ENCODE measurements at regions not wholly inside any gene's neighbourhood (a gene's known extent, or its start where the extent isn't known, plus 50 kb on each side); places are given as distances from the start of the nearest gene placed in this dataset.

GRCh38 chr15:67945131-67945530 is 105.3 kb upstream of the RNU6-1 start:
- no peak for TF ChIP-seq POLR2A (IDR thresholded peaks at IDR 0.05; ENCODE audit: borderline replicate concordance, extremely low read depth, insufficient read depth, insufficient read length)
- TF ChIP-seq EZH2 (IDR thresholded peaks at IDR 0.05), result no peak
- TF ChIP-seq, protein P1, sequence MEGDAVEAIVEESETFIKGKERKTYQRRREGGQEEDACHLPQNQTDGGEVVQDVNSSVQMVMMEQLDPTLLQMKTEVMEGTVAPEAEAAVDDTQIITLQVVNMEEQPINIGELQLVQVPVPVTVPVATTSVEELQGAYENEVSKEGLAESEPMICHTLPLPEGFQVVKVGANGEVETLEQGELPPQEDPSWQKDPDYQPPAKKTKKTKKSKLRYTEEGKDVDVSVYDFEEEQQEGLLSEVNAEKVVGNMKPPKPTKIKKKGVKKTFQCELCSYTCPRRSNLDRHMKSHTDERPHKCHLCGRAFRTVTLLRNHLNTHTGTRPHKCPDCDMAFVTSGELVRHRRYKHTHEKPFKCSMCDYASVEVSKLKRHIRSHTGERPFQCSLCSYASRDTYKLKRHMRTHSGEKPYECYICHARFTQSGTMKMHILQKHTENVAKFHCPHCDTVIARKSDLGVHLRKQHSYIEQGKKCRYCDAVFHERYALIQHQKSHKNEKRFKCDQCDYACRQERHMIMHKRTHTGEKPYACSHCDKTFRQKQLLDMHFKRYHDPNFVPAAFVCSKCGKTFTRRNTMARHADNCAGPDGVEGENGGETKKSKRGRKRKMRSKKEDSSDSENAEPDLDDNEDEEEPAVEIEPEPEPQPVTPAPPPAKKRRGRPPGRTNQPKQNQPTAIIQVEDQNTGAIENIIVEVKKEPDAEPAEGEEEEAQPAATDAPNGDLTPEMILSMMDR (IDR thresholded peaks at IDR 0.05 in 2 of 3, conservative IDR thresholded peaks at IDR 0.05 in 1 of 3; ENCODE audit: borderline replicate concordance in 1 of 3, insufficient read depth in 1 of 3, low read depth in 2 of 3, low read length in 2 of 3), result no peak
- TF ChIP-seq RAD21 (IDR thresholded peaks at IDR 0.05; ENCODE audit: low read depth), result no peak
- no peak for TF ChIP-seq POLR2AphosphoS5 (IDR thresholded peaks at IDR 0.05; ENCODE audit: low read depth, low read length)
- no peak for TF ChIP-seq SP1 (IDR thresholded peaks at IDR 0.05; ENCODE audit: low read depth)
- no peak for TF ChIP-seq EGR1 (IDR thresholded peaks at IDR 0.05; ENCODE audit: low read depth)
- no peak for TF ChIP-seq JUND (IDR thresholded peaks at IDR 0.05)
- TF ChIP-seq FOSL1 (IDR thresholded peaks at IDR 0.05; ENCODE audit: low read depth), result no peak
- TF ChIP-seq, protein P2, sequence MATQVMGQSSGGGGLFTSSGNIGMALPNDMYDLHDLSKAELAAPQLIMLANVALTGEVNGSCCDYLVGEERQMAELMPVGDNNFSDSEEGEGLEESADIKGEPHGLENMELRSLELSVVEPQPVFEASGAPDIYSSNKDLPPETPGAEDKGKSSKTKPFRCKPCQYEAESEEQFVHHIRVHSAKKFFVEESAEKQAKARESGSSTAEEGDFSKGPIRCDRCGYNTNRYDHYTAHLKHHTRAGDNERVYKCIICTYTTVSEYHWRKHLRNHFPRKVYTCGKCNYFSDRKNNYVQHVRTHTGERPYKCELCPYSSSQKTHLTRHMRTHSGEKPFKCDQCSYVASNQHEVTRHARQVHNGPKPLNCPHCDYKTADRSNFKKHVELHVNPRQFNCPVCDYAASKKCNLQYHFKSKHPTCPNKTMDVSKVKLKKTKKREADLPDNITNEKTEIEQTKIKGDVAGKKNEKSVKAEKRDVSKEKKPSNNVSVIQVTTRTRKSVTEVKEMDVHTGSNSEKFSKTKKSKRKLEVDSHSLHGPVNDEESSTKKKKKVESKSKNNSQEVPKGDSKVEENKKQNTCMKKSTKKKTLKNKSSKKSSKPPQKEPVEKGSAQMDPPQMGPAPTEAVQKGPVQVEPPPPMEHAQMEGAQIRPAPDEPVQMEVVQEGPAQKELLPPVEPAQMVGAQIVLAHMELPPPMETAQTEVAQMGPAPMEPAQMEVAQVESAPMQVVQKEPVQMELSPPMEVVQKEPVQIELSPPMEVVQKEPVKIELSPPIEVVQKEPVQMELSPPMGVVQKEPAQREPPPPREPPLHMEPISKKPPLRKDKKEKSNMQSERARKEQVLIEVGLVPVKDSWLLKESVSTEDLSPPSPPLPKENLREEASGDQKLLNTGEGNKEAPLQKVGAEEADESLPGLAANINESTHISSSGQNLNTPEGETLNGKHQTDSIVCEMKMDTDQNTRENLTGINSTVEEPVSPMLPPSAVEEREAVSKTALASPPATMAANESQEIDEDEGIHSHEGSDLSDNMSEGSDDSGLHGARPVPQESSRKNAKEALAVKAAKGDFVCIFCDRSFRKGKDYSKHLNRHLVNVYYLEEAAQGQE (IDR thresholded peaks at IDR 0.05; ENCODE audit: low read depth), result no peak
- no peak for TF ChIP-seq YY1 (IDR thresholded peaks at IDR 0.05; ENCODE audit: extremely low read depth, insufficient replicate concordance, low read depth, low read length)
- no peak for TF ChIP-seq ZFX (IDR thresholded peaks at IDR 0.05)

Data from HCT116 (cell line).